SU-DHL-6 (cell line): ENCODE measurements at regions not wholly inside any gene's neighbourhood (a gene's known extent, or its start where the extent isn't known, plus 50 kb on each side); places are given as distances from the start of the nearest gene placed in this dataset.

ENCODE experiments used
- CTCF ChIP-seq: fragments of 200-600 bp; sonication (generic); IDR thresholded peaks from one replicate; pipeline ENCODE4 v1.5.1; 2017; ENCODE audit warnings: antibody characterized with exemption, mild to moderate bottlenecking, low read length, moderate library complexity; ENCODE audit not compliant: insufficient read depth, poor library complexity, severe bottlenecking
- EZH2phosphoT487 ChIP-seq: fragments of 200-600 bp; sonication (generic), shearing (Covaris generic); conservative IDR thresholded peaks from 2 replicates; pipeline ENCODE4 v1.6.1; 2018; ENCODE audit warnings: mild to moderate bottlenecking, antibody characterized with exemption, low read length, moderate library complexity, mixed read lengths

GRCh38 chr6:67811239-67812037 lies 823.6 kb upstream of the ADGRB3 start:
- no peak for TF ChIP-seq CTCF
- TF ChIP-seq EZH2phosphoT487: no peak
